ENCODE measurements at regions not wholly inside any gene's neighbourhood (a gene's known extent, or its start where the extent isn't known, plus 50 kb on each side); places are given as distances from the start of the nearest gene placed in this dataset.

- TF ChIP-seq CTCF (IDR thresholded peaks at IDR 0.05; ENCODE audit: low read depth, low read length, poor library complexity, severe bottlenecking) (no peak), EZH2phosphoT487 (IDR thresholded peaks at IDR 0.05; ENCODE audit: borderline replicate concordance, low read length) (no peak)
Measured at GRCh38 chr6:19896693-19897010, 59.5 kb downstream of the ID4 start.

All from DOHH2 (cell line).